PC-3 (cell line): ENCODE measurements at regions not wholly inside any gene's neighbourhood (a gene's known extent, or its start where the extent isn't known, plus 50 kb on each side); places are given as distances from the start of the nearest gene placed in this dataset.

Experiments used
- ATAC-seq: fragments of 200-7000 bp; cut with Tn5 transposase; 2 replicates; pipeline ENCODE4 v1.9.1; 2020; ENCODE audit warnings: mild to moderate bottlenecking, moderate library complexity
- BruUV-seq: library from RNA; stranded (reverse); fragments of 400-500 nt; replicated peaks from 2 replicates; lab custom pipeline; 2021; lab: Mats Ljungman, UMichigan
- CTCF ChIA-PET: fragments of 300-600 bp; sonication (Branson Sonifier 250); formaldehyde crosslinking; loops from one replicate; lab custom pipeline; 2022; ENCODE audit warnings: antibody characterized with exemption; lab: Charles Lee
- POLR2A ChIA-PET: fragments of 300-600 bp; sonication (Branson Sonifier 250); formaldehyde crosslinking; loops from one replicate; lab custom pipeline; 2022; ENCODE audit warnings: antibody characterized with exemption; ENCODE audit not compliant: unreplicated experiment; lab: Charles Lee
- DNase-seq: peaks from one replicate; pipeline ENCODE4 v3.0.0-alpha.2; 2015
- H2AFZ ChIP-seq: fragments of 300-600 bp; sonication (generic); 2 replicates; pipeline ENCODE4 v1.6.0; 2016; ENCODE audit warnings: antibody characterized with exemption, low read length
- H3F3A ChIP-seq: fragments of 300-600 bp; sonication (generic); one replicate; pipeline ENCODE4 v1.6.0; 2017; ENCODE audit warnings: antibody characterized with exemption, low read length, control low read depth, mild to moderate bottlenecking; ENCODE audit not compliant: unreplicated experiment
- H3K27ac ChIP-seq: fragments of 300-600 bp; sonication (generic); 2 replicates; pipeline ENCODE4 v1.5.1; 2016; ENCODE audit warnings: mild to moderate bottlenecking, low read length
- H3K27me3 ChIP-seq: fragments of 300-600 bp; sonication (generic); 2 replicates; pipeline ENCODE4 v1.6.1; 2016; ENCODE audit warnings: low read length, mixed read lengths
- H3K36me3 ChIP-seq: fragments of 300-600 bp; sonication (generic); 2 replicates; pipeline ENCODE4 v1.6.1; 2016; ENCODE audit warnings: low read depth, mixed run types, low read length, mixed read lengths
- H3K4me1 ChIP-seq: fragments of 300-600 bp; sonication (generic); 2 replicates; pipeline ENCODE4 v1.5.1; 2016; ENCODE audit warnings: low read length; ENCODE audit not compliant: insufficient read depth
- H3K4me2 ChIP-seq: fragments of 300-600 bp; sonication (generic); 2 replicates; pipeline ENCODE4 v1.6.0; 2016; ENCODE audit warnings: low read length
- H3K4me3 ChIP-seq: fragments of 300-600 bp; sonication (generic); 2 replicates; pipeline ENCODE4 v1.5.1; 2016; ENCODE audit warnings: mild to moderate bottlenecking, low read length, mixed read lengths
- H3K79me2 ChIP-seq: fragments of 300-600 bp; sonication (generic); 2 replicates; pipeline ENCODE4 v1.6.1; 2017; ENCODE audit warnings: low read length, mixed read lengths
- H3K9ac ChIP-seq: fragments of 300-600 bp; sonication (generic); 2 replicates; pipeline ENCODE4 v1.6.0; 2016; ENCODE audit warnings: mild to moderate bottlenecking, low read length
- H3K9me2 ChIP-seq: fragments of 300-600 bp; sonication (generic); replicated peaks from 2 replicates; pipeline ENCODE4 v1.6.1; 2016; ENCODE audit warnings: mixed run types, low read length, mixed read lengths
- H3K9me3 ChIP-seq: fragments of 300-600 bp; sonication (generic); 2 replicates; pipeline ENCODE4 v1.6.1; 2016; ENCODE audit warnings: low read length, mixed read lengths
- H4K20me1 ChIP-seq: fragments of 300-600 bp; sonication (generic); 2 replicates; pipeline ENCODE4 v1.6.1; 2016; ENCODE audit warnings: low read length, mixed read lengths
- EZH2 ChIP-seq: fragments of 300-600 bp; sonication (generic); IDR thresholded peaks from one replicate; pipeline ENCODE4 v1.6.1; 2017; ENCODE audit warnings: antibody characterized with exemption, mild to moderate bottlenecking, low read length; ENCODE audit not compliant: unreplicated experiment
- EZH2phosphoT487 ChIP-seq: fragments of 300-600 bp; sonication (generic); IDR thresholded peaks from 2 replicates; pipeline ENCODE4 v1.6.1; 2018; ENCODE audit warnings: mild to moderate bottlenecking, antibody characterized with exemption, low read length, borderline replicate concordance
- intact Hi-C: fragments of 100-400 bp; cut with micrococcal nuclease; formaldehyde crosslinking; loops from 2 replicates; pipeline ENCODE4 v1.9.0; 2023
- TF ChIP-seq, protein P1 (sequence below): fragments of 300-600 bp; sonication (generic); conservative IDR thresholded peaks from 2 replicates; pipeline ENCODE4 v1.5.1; 2017; ENCODE audit warnings: antibody characterized with exemption, low read depth, mild to moderate bottlenecking, low read length

GRCh38 chr1:238681451-238681850, 704.9 kb upstream of the CHRM3 start:
- no peak overlapping the region for H3K4me3 ChIP-seq
- no peaks in the 10 kb centered on the region for H3K9me2 ChIP-seq
- POLR2A ChIA-PET, result no interaction called here
- no peaks in the 10 kb centered on the region for H3K9me3 ChIP-seq
- CTCF ChIA-PET, result no interaction called here
- H3K4me2 ChIP-seq, result no peak overlapping the region
- DNase-seq (peak; percentile 35), ATAC-seq (no peak)
- intact Hi-C loops, result no loop called here
- H3F3A ChIP-seq, result no peaks in the 10 kb centered on the region
- no TSS peak for BruUV-seq
- H3K27me3 ChIP-seq, result no peaks in the 10 kb centered on the region
- no peaks in the 10 kb centered on the region for H4K20me1 ChIP-seq
- peak overlapping the region; percentile 60 for H3K27ac ChIP-seq
- peaks cover 10% of the 10 kb centered on the region; the same call in 1 of the 2 replicates for H3K4me1 ChIP-seq
- no peaks in the 10 kb centered on the region for H3K36me3 ChIP-seq
- no peak overlapping the region for H3K9ac ChIP-seq
- H3K79me2 ChIP-seq, result no peaks in the 10 kb centered on the region
- TF ChIP-seq EZH2phosphoT487, result no peak
- no peak for TF ChIP-seq EZH2
- TF ChIP-seq, protein P1, sequence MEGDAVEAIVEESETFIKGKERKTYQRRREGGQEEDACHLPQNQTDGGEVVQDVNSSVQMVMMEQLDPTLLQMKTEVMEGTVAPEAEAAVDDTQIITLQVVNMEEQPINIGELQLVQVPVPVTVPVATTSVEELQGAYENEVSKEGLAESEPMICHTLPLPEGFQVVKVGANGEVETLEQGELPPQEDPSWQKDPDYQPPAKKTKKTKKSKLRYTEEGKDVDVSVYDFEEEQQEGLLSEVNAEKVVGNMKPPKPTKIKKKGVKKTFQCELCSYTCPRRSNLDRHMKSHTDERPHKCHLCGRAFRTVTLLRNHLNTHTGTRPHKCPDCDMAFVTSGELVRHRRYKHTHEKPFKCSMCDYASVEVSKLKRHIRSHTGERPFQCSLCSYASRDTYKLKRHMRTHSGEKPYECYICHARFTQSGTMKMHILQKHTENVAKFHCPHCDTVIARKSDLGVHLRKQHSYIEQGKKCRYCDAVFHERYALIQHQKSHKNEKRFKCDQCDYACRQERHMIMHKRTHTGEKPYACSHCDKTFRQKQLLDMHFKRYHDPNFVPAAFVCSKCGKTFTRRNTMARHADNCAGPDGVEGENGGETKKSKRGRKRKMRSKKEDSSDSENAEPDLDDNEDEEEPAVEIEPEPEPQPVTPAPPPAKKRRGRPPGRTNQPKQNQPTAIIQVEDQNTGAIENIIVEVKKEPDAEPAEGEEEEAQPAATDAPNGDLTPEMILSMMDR, result no peak
- no peak overlapping the region for H2AFZ ChIP-seq

GRCh38 chr1:238681021-238681420, 705.3 kb upstream of the CHRM3 start:
- no TSS peak for BruUV-seq
- peak overlapping the region; percentile 60 for H3K27ac ChIP-seq
- H4K20me1 ChIP-seq, result no peaks in the 10 kb centered on the region
- ChIA-PET POLR2A (no interaction called here), CTCF (no interaction called here)
- no peaks in the 10 kb centered on the region for H3K9me2 ChIP-seq
- H3K27me3 ChIP-seq, result no peaks in the 10 kb centered on the region
- no peak overlapping the region for H3K4me3 ChIP-seq
- DNase-seq (peak; percentile 34), ATAC-seq (no peak)
- peaks cover 10% of the 10 kb centered on the region; the same call in 1 of the 2 replicates for H3K4me1 ChIP-seq
- H3K36me3 ChIP-seq, result no peaks in the 10 kb centered on the region
- H3K79me2 ChIP-seq, result no peaks in the 10 kb centered on the region
- H3F3A ChIP-seq, result no peaks in the 10 kb centered on the region
- no peaks in the 10 kb centered on the region for H3K9me3 ChIP-seq
- H3K4me2 ChIP-seq, result no peak overlapping the region
- no peak overlapping the region for H2AFZ ChIP-seq
- no peak overlapping the region for H3K9ac ChIP-seq
- intact Hi-C loops, result no loop called here
- TF ChIP-seq EZH2phosphoT487 (no peak), EZH2 (no peak)
- TF ChIP-seq, protein P1, result no peak

GRCh38 chr1:238677567-238677966, 708.8 kb upstream of the CHRM3 start:
- H2AFZ ChIP-seq, result no peak overlapping the region
- no peak overlapping the region for H3K4me2 ChIP-seq
- no peaks in the 10 kb centered on the region for H3K27me3 ChIP-seq
- H3K36me3 ChIP-seq, result no peaks in the 10 kb centered on the region
- DNase-seq (peak; percentile 46), ATAC-seq (peak; percentile 85)
- H3K9ac ChIP-seq, result no peak overlapping the region
- H3K4me1 ChIP-seq, result peaks cover 10% of the 10 kb centered on the region; the same call in 1 of the 2 replicates
- TF ChIP-seq, protein P1, result no peak
- no peak for TF ChIP-seq EZH2phosphoT487
- ChIA-PET POLR2A (no interaction called here), CTCF (no interaction called here)
- no peak overlapping the region for H3K4me3 ChIP-seq
- no peaks in the 10 kb centered on the region for H4K20me1 ChIP-seq
- intact Hi-C loops, result no loop called here
- H3K27ac ChIP-seq, result no peak overlapping the region
- H3K79me2 ChIP-seq, result no peaks in the 10 kb centered on the region
- BruUV-seq, result no TSS peak
- no peaks in the 10 kb centered on the region for H3F3A ChIP-seq
- H3K9me2 ChIP-seq, result no peaks in the 10 kb centered on the region
- H3K9me3 ChIP-seq, result no peaks in the 10 kb centered on the region
